HCT116 (cell line): ENCODE measurements at regions not wholly inside any gene's neighbourhood (a gene's known extent, or its start where the extent isn't known, plus 50 kb on each side); places are given as distances from the start of the nearest gene placed in this dataset.

Experiments
- ATAC-seq: fragments of 200-7000 bp; cut with Tn5 transposase; 2 replicates; pipeline ENCODE4 v1.9.1; 2020; ENCODE audit warnings: mild to moderate bottlenecking, moderate library complexity
- BruUV-seq: library from RNA; stranded (reverse); fragments of 400-500 nt; replicated peaks from 2 replicates; lab custom pipeline; 2021; lab: Mats Ljungman, UMichigan
- CTCF ChIA-PET: fragments of 300-600 bp; sonication (Branson Sonifier 250); formaldehyde crosslinking; loops from one replicate; lab custom pipeline; 2021; ENCODE audit warnings: antibody characterized with exemption; lab: Charles Lee
- POLR2A ChIA-PET: fragments of 300-600, 350-600 bp; sonication (Branson Sonifier 250); formaldehyde crosslinking; loops from one replicate; lab custom pipeline; 2021; ENCODE audit warnings: antibody characterized with exemption; lab: Charles Lee
- RAD21 ChIA-PET, 2 experiments: fragments of 300-600 bp; sonication (Branson Sonifier 250); formaldehyde crosslinking; loops; one replicate each; lab custom pipeline; 2023; ENCODE audit warnings: low total read pairs in 2 of 2; ENCODE audit not compliant: uncharacterized antibody in 2 of 2, unreplicated experiment in 2 of 2, low non-redundant PET in 1 of 2; lab: Charles Lee
- DNase-seq: peaks from one replicate; pipeline ENCODE4 v3.0.0-alpha.2; 2010; ENCODE audit warnings: low read depth, low spot score
- H2AFZ ChIP-seq: fragments of 200-600 bp; shearing (Covaris generic), sonication (generic); 2 replicates; pipeline ENCODE4 v1.6.1; 2017; ENCODE audit warnings: low read depth, mixed run types, mixed read lengths, antibody characterized with exemption, low read length; ENCODE audit not compliant: poor library complexity, severe bottlenecking
- H3K27ac ChIP-seq: 2 replicates; pipeline ENCODE4 v1.5.1; 2012; ENCODE audit warnings: low read depth, low read length
- H3K27me3 ChIP-seq: fragments of 200-600 bp; sonication (generic); 2 replicates; pipeline ENCODE4 v1.6.1; 2016; ENCODE audit warnings: mixed run types, low read length, mixed read lengths; ENCODE audit not compliant: insufficient read depth
- H3K36me3 ChIP-seq, 2 experiments: fragments of 200-500 bp in 1 of 2; fragments of 200-600 bp in 1 of 2; sonication (Bioruptor generic) in 1 of 2; sonication (generic) in 1 of 2; 2 replicates each; pipeline versions ENCODE4 v1.5.1 to v1.6.1; 2014 to 2016; ENCODE audit warnings: low read length in 2 of 2, inconsistent platforms in 1 of 2, mixed read lengths in 1 of 2, mixed run types in 1 of 2; ENCODE audit not compliant: insufficient read depth in 2 of 2, control insufficient read depth in 1 of 2
- H3K4me1 ChIP-seq, 2 experiments: fragments of 200-600 bp in 1 of 2; sonication (generic) in 1 of 2; 2 replicates each; pipeline versions ENCODE4 v1.5.1 to v1.6.1; 2012 to 2017; ENCODE audit warnings: low read length in 2 of 2, inconsistent platforms in 1 of 2, mild to moderate bottlenecking in 1 of 2, mixed read lengths in 1 of 2, mixed run types in 1 of 2, moderate library complexity in 1 of 2; ENCODE audit not compliant: insufficient read depth in 2 of 2, control insufficient read depth in 1 of 2
- H3K4me2 ChIP-seq: fragments of 200-600 bp; sonication (generic); 2 replicates; pipeline ENCODE4 v1.6.1; 2017; ENCODE audit warnings: mixed run types, low read length, mixed read lengths
- H3K4me3 ChIP-seq, 2 experiments: fragments of 200-600 bp in 1 of 2; sonication (generic) in 1 of 2; replicated peaks in 1 of 2; 2 replicates each; pipeline ENCODE4 v1.5.1; 2011 to 2016; ENCODE audit warnings: low read length in 2 of 2, control low read depth in 1 of 2, low read depth in 1 of 2, mild to moderate bottlenecking in 1 of 2, mixed read lengths in 1 of 2, mixed run types in 1 of 2
- H3K79me2 ChIP-seq: fragments of 200-600 bp; sonication (generic); 2 replicates; pipeline ENCODE4 v1.6.1; 2017; ENCODE audit warnings: mild to moderate bottlenecking, mixed run types, low read length, moderate library complexity, mixed read lengths; ENCODE audit not compliant: insufficient read depth
- H3K9ac ChIP-seq: fragments of 200-600 bp; sonication (generic); 2 replicates; pipeline ENCODE4 v1.6.1; 2016; ENCODE audit warnings: low read length, mixed read lengths
- H3K9me2 ChIP-seq: fragments of 200-600 bp; sonication (generic), shearing (Covaris generic); 2 replicates; pipeline ENCODE4 v1.6.1; 2017; ENCODE audit warnings: mixed run types, mild to moderate bottlenecking, moderate library complexity; ENCODE audit not compliant: insufficient read depth
- H3K9me3 ChIP-seq, 2 experiments: fragments of 200-500 bp in 1 of 2; fragments of 200-600 bp in 1 of 2; sonication (Bioruptor generic) in 1 of 2; sonication (generic) in 1 of 2; 2 replicates each; pipeline ENCODE4 v1.6.1; 2014 to 2017; ENCODE audit warnings: low read length in 2 of 2, mixed read lengths in 2 of 2, inconsistent platforms in 1 of 2, low read depth in 1 of 2, mild to moderate bottlenecking in 1 of 2, mixed run types in 1 of 2, moderate library complexity in 1 of 2; ENCODE audit not compliant: control insufficient read depth in 1 of 2, insufficient read depth in 1 of 2
- H4K20me1 ChIP-seq: fragments of 200-600 bp; sonication (generic), shearing (Covaris generic); 2 replicates; pipeline ENCODE4 v1.6.1; 2017; ENCODE audit warnings: mixed run types, mild to moderate bottlenecking, moderate library complexity; ENCODE audit not compliant: insufficient read depth
- ATF3 ChIP-seq: IDR thresholded peaks from 2 replicates; pipeline ENCODE4 v1.6.1; 2012
- CBX3 ChIP-seq: IDR thresholded peaks from 2 replicates; pipeline ENCODE4 v1.6.1; 2012; ENCODE audit warnings: low read depth
- CEBPB ChIP-seq: IDR thresholded peaks from 2 replicates; pipeline ENCODE4 v1.6.1; 2012; ENCODE audit warnings: low read depth
- EGR1 ChIP-seq: IDR thresholded peaks from 2 replicates; pipeline ENCODE4 v1.6.1; 2012; ENCODE audit warnings: low read depth
- ELF1 ChIP-seq: IDR thresholded peaks from 2 replicates; pipeline ENCODE4 v1.6.1; 2012; ENCODE audit warnings: low read depth, borderline replicate concordance
- EZH2 ChIP-seq: fragments of 200-600 bp; sonication (generic); IDR thresholded peaks from 2 replicates; pipeline ENCODE4 v1.6.1; 2017; ENCODE audit warnings: antibody characterized with exemption, mixed run types
- EZH2phosphoT487 ChIP-seq: fragments of 200-600 bp; IDR thresholded peaks from 2 replicates; pipeline ENCODE4 v1.6.1; 2018; ENCODE audit warnings: antibody characterized with exemption, borderline replicate concordance
- FOSL1 ChIP-seq: IDR thresholded peaks from 2 replicates; pipeline ENCODE4 v1.6.1; 2012; ENCODE audit warnings: low read depth
- JUND ChIP-seq: IDR thresholded peaks from 2 replicates; pipeline ENCODE4 v1.6.1; 2012
- MAX ChIP-seq: IDR thresholded peaks from 2 replicates; pipeline ENCODE4 v1.6.1; 2012
- POLR2A ChIP-seq: IDR thresholded peaks from 2 replicates; pipeline ENCODE4 v1.7.0; 2011; ENCODE audit warnings: borderline replicate concordance; ENCODE audit not compliant: insufficient read depth, insufficient read length; ENCODE audit errors: extremely low read depth
- POLR2AphosphoS5 ChIP-seq: IDR thresholded peaks from 2 replicates; pipeline ENCODE4 v1.6.1; 2011; ENCODE audit warnings: mild to moderate bottlenecking, low read depth, low read length, moderate library complexity
- RAD21 ChIP-seq: IDR thresholded peaks from 2 replicates; pipeline ENCODE4 v1.6.1; 2012; ENCODE audit warnings: low read depth, mild to moderate bottlenecking
- REST ChIP-seq: IDR thresholded peaks from 2 replicates; pipeline ENCODE4 v1.6.1; 2012; ENCODE audit warnings: low read depth
- SP1 ChIP-seq: IDR thresholded peaks from 2 replicates; pipeline ENCODE4 v1.6.1; 2012; ENCODE audit warnings: low read depth
- TCF7L2 ChIP-seq: IDR thresholded peaks from 2 replicates; pipeline ENCODE4 v1.7.0; 2011; ENCODE audit warnings: borderline replicate concordance, inconsistent platforms; ENCODE audit not compliant: insufficient read depth, insufficient read length; ENCODE audit errors: extremely low read depth
- YY1 ChIP-seq: IDR thresholded peaks from 2 replicates; pipeline ENCODE4 v1.6.1; 2011; ENCODE audit warnings: low read length, low read depth, moderate library complexity, mild to moderate bottlenecking; ENCODE audit not compliant: insufficient replicate concordance; ENCODE audit errors: extremely low read depth
- ZFX ChIP-seq: fragments of 450-650 bp; IDR thresholded peaks from 2 replicates; pipeline ENCODE4 v1.6.1; 2017
- intact Hi-C: fragments of 100-400 bp; cut with micrococcal nuclease; formaldehyde crosslinking; loops from 2 replicates; pipeline ENCODE4 v1.10.0; 2022

- no peak overlapping the region for H3K27ac ChIP-seq
- CTCF ChIA-PET: no interaction called here
- intact Hi-C loops: no loop called here
- no peaks in the 10 kb centered on the region for H3K27me3 ChIP-seq
- BruUV-seq: no TSS peak
- POLR2A ChIA-PET: no interaction called here
- H3K9ac ChIP-seq: no peak overlapping the region
- H3K4me3 ChIP-seq: no peak overlapping the region
- no peaks in the 10 kb centered on the region for H3K4me1 ChIP-seq
- TF ChIP-seq ATF3 (no peak), REST (no peak), TCF7L2 (no peak), EZH2 (no peak), JUND (no peak), EZH2phosphoT487 (no peak), MAX (no peak), CBX3 (no peak), POLR2AphosphoS5 (no peak), ELF1 (no peak), YY1 (no peak), SP1 (no peak), CEBPB (no peak), ZFX (no peak), RAD21 (no peak), EGR1 (no peak), POLR2A (no peak), FOSL1 (no peak)
- TF ChIP-seq, all 23 proteins: peak for 0
- Histone ChIP-seq H3K79me2 (no peaks in the 10 kb centered on the region), H2AFZ (no peak overlapping the region), H4K20me1 (no peaks in the 10 kb centered on the region), H3K36me3 (no peaks in the 10 kb centered on the region), H3K4me2 (no peak overlapping the region), H3K9me2 (no peaks in the 10 kb centered on the region), H3K9me3 (no peaks in the 10 kb centered on the region; a peak in 1 of 4 replicates)
- ATAC-seq (no peak), DNase-seq (no peak)
- RAD21 ChIA-PET: no interaction called here
Observed at GRCh38 chr5:6039111-6039510, 339.2 kb downstream of the MED10 start.
